ENCODE measurements at regions not wholly inside any gene's neighbourhood (a gene's known extent, or its start where the extent isn't known, plus 50 kb on each side); places are given as distances from the start of the nearest gene placed in this dataset.
"Not testable (repeated sequence)": the region's sequence is repeated elsewhere in the genome, so short reads cannot be mapped to it uniquely, and the experiment has no call there.

- TF ChIP-seq CTCF (IDR thresholded peaks at IDR 0.05; ENCODE audit: low read depth, low read length); EZH2phosphoT487 (IDR thresholded peaks at IDR 0.05; ENCODE audit: low read depth): not testable (repeated sequence)
Observed at GRCh38 chr2:195072806-195073205, 584.2 kb upstream of the SLC39A10 start.
